NCI-H2196 treated with DMSO at 0.1 percent for 48 hours (cell line): ENCODE measurements at regions not wholly inside any gene's neighbourhood (a gene's known extent, or its start where the extent isn't known, plus 50 kb on each side); places are given as distances from the start of the nearest gene placed in this dataset.

Experiments
- DNase-seq: peaks from one replicate; lab custom pipeline; 2025; ENCODE audit not compliant: unreplicated experiment; lab: John Stamatoyannopoulos, UW

- no peak for DNase-seq
These were observed 865.0 kb downstream of the JRKL start for GRCh38 chr11:97254790-97255189.

- no peak for DNase-seq
These were observed 869.6 kb downstream of the JRKL start for GRCh38 chr11:97259434-97259833.

- DNase-seq = no peak
These were observed 870.1 kb downstream of the JRKL start for GRCh38 chr11:97259884-97260283.

- DNase-seq = no peak
These were observed 873.5 kb downstream of the JRKL start for GRCh38 chr11:97263183-97263858.

- DNase-seq = no peak
These were observed 879.7 kb downstream of the JRKL start for GRCh38 chr11:97269527-97269926.

- DNase-seq = no peak
These were observed 889.5 kb downstream of the JRKL start for GRCh38 chr11:97279341-97279740.

- DNase-seq = no peak
These were observed 890.5 kb downstream of the JRKL start for GRCh38 chr11:97280347-97280746.

- no peak for DNase-seq
These were observed 900.0 kb downstream of the JRKL start for GRCh38 chr11:97289823-97290222.

GRCh38 chr11:97290464-97291041 lies 900.7 kb downstream of the JRKL start:
- DNase-seq = no peak

GRCh38 chr11:97296301-97296700 lies 906.5 kb downstream of the JRKL start:
- no peak for DNase-seq

GRCh38 chr11:97309291-97309690 lies 919.5 kb downstream of the JRKL start:
- no peak for DNase-seq

- no peak for DNase-seq
These were observed 935.9 kb downstream of the JRKL start for GRCh38 chr11:97325693-97326092.

GRCh38 chr11:97332271-97332670 lies 942.5 kb downstream of the JRKL start:
- DNase-seq = no peak

GRCh38 chr11:97336064-97336463 lies 946.3 kb downstream of the JRKL start:
- no peak for DNase-seq

- DNase-seq = no peak
These were observed 955.2 kb downstream of the JRKL start for GRCh38 chr11:97345032-97345431.

GRCh38 chr11:97349201-97349600 lies 959.4 kb downstream of the JRKL start:
- no peak for DNase-seq

GRCh38 chr11:97351939-97352338 lies 962.1 kb downstream of the JRKL start:
- DNase-seq = no peak

- no peak for DNase-seq
These were observed 964.2 kb downstream of the JRKL start for GRCh38 chr11:97354026-97354425.

- DNase-seq = no peak
These were observed 964.8 kb downstream of the JRKL start for GRCh38 chr11:97354576-97354975.

- DNase-seq = no peak
These were observed 965.4 kb downstream of the JRKL start for GRCh38 chr11:97355230-97355629.

GRCh38 chr11:97356144-97356543 lies 966.3 kb downstream of the JRKL start:
- DNase-seq = no peak

- DNase-seq = no peak
These were observed 969.2 kb downstream of the JRKL start for GRCh38 chr11:97359016-97359415.

GRCh38 chr11:97361812-97362378 lies 972.1 kb downstream of the JRKL start:
- DNase-seq = no peak
